SK-N-SH (cell line): ENCODE measurements at regions not wholly inside any gene's neighbourhood (a gene's known extent, or its start where the extent isn't known, plus 50 kb on each side); places are given as distances from the start of the nearest gene placed in this dataset.
A peak's percentile ranks its signal among the peaks of the same experiment; 100 is the strongest.

Source experiments
- CTCF ChIA-PET: fragments of 300-600, 350-600 bp; formaldehyde crosslinking; extraction: SDS; loops from one replicate; lab custom pipeline; 2021; lab: Yijun Ruan, JAX
- POLR2A ChIA-PET: fragments of 350-600 bp; sonication (Branson Sonifier 250); formaldehyde crosslinking; extraction: SDS; loops from one replicate; lab custom pipeline; 2020; ENCODE audit warnings: antibody characterized with exemption, inconsistent platforms; lab: Yijun Ruan, JAX
- DNase-seq: peaks from one replicate; pipeline ENCODE4 v3.0.0; 2012
- H2AFZ ChIP-seq: fragments of 200-600 bp; sonication (generic); 2 replicates; pipeline ENCODE4 v1.8.1; 2016; ENCODE audit warnings: antibody characterized with exemption, mild to moderate bottlenecking, low read depth
- H3F3A ChIP-seq: fragments of 200-600 bp; sonication (generic); replicated peaks from 2 replicates; pipeline ENCODE3; 2016; ENCODE audit warnings: antibody characterized with exemption, mild to moderate bottlenecking; ENCODE audit not compliant: insufficient read depth
- H3K27ac ChIP-seq, 2 experiments: fragments of 200-500 bp in 1 of 2; fragments of 200-600 bp in 1 of 2; sonication (Bioruptor generic) in 1 of 2; sonication (generic), shearing (Covaris generic) in 1 of 2; 2 replicates each; pipeline versions ENCODE4 v1.5.1 to v1.6.1; 2014 to 2016; ENCODE audit warnings: low read depth in 2 of 2, inconsistent platforms in 1 of 2, low read length in 1 of 2, mild to moderate bottlenecking in 1 of 2, mixed read lengths in 1 of 2
- H3K27me3 ChIP-seq: fragments of 200-600 bp; sonication (generic), shearing (Covaris generic); 2 replicates; pipeline ENCODE4 v1.6.1; 2016; ENCODE audit warnings: mixed run types; ENCODE audit not compliant: insufficient read depth
- H3K36me3 ChIP-seq, 2 experiments: fragments of 200-500 bp in 1 of 2; fragments of 200-600 bp in 1 of 2; sonication (Bioruptor generic) in 1 of 2; sonication (generic) in 1 of 2; replicated peaks in 1 of 2; 2 replicates each; pipeline versions ENCODE3 to v1.5.1; 2014 to 2016; ENCODE audit warnings: low read length in 1 of 2, mild to moderate bottlenecking in 1 of 2; ENCODE audit not compliant: insufficient read depth in 2 of 2, control insufficient read depth in 1 of 2
- H3K4me1 ChIP-seq, 2 experiments: fragments of 200-500 bp in 1 of 2; fragments of 200-600 bp in 1 of 2; sonication (Bioruptor generic) in 1 of 2; sonication (generic), shearing (Covaris generic) in 1 of 2; 2 replicates each; pipeline versions ENCODE4 v1.5.1 to v1.6.1; 2014 to 2016; ENCODE audit warnings: low read depth in 1 of 2, low read length in 1 of 2, mixed run types in 1 of 2; ENCODE audit not compliant: insufficient read depth in 2 of 2, control insufficient read depth in 1 of 2
- H3K4me2 ChIP-seq: fragments of 200-600 bp; sonication (generic), shearing (Covaris generic); 2 replicates; pipeline ENCODE4 v1.6.1; 2017; ENCODE audit warnings: mixed run types
- H3K4me3 ChIP-seq, 2 experiments: fragments of 200-500 bp in 1 of 2; fragments of 200-600 bp in 1 of 2; sonication (Bioruptor generic) in 1 of 2; sonication (generic), shearing (Covaris generic) in 1 of 2; 2 replicates each; pipeline versions ENCODE4 v1.5.1 to v1.8.1; 2014 to 2016; ENCODE audit warnings: low read depth in 2 of 2, inconsistent platforms in 1 of 2, low read length in 1 of 2, mild to moderate bottlenecking in 1 of 2, mixed read lengths in 1 of 2, moderate library complexity in 1 of 2
- H3K79me2 ChIP-seq: fragments of 200-600 bp; sonication (generic); 2 replicates; pipeline ENCODE4 v1.8.1; 2017; ENCODE audit warnings: mild to moderate bottlenecking; ENCODE audit not compliant: insufficient read depth
- H3K9ac ChIP-seq: fragments of 200-600 bp; sonication (generic); 2 replicates; pipeline ENCODE4 v1.6.1; 2017; ENCODE audit warnings: mixed run types
- H3K9me2 ChIP-seq: fragments of 200-600 bp; sonication (generic); 2 replicates; pipeline ENCODE4 v1.6.1; 2017; ENCODE audit warnings: mixed run types
- H3K9me3 ChIP-seq: fragments of 200-600 bp; sonication (generic); 2 replicates; pipeline ENCODE4 v1.6.1; 2017; ENCODE audit warnings: mixed run types, mild to moderate bottlenecking, moderate library complexity
- H4K20me1 ChIP-seq: fragments of 200-600 bp; sonication (generic); 2 replicates; pipeline ENCODE4 v1.6.1; 2017; ENCODE audit warnings: mild to moderate bottlenecking, mixed run types; ENCODE audit not compliant: insufficient read depth
- CHD2 ChIP-seq: fragments of 150-350 bp; IDR thresholded peaks from 2 replicates; pipeline ENCODE4 v1.6.1; 2018; ENCODE audit warnings: low read length; ENCODE audit not compliant: partially characterized antibody
- CTCF ChIP-seq: fragments of 200-600 bp; sonication (generic); IDR thresholded peaks from 2 replicates; pipeline ENCODE4 v1.6.1; 2017; ENCODE audit warnings: antibody characterized with exemption, mild to moderate bottlenecking, moderate library complexity
- EZH2phosphoT487 ChIP-seq: fragments of 200-600 bp; sonication (generic); IDR thresholded peaks from 2 replicates; pipeline ENCODE4 v1.6.1; 2017; ENCODE audit warnings: low read depth, mixed run types, mild to moderate bottlenecking, antibody characterized with exemption, moderate library complexity, borderline replicate concordance
- FOXJ3 ChIP-seq: sonication (generic); formaldehyde crosslinking; IDR thresholded peaks from 2 replicates; pipeline ENCODE4 v1.5.1; 2020; ENCODE audit warnings: mild to moderate bottlenecking, missing genetic modification reagents
- FOXM1 ChIP-seq: IDR thresholded peaks from 2 replicates; pipeline ENCODE4 v1.4.0; 2012; ENCODE audit warnings: low read depth, mild to moderate bottlenecking
- GATA2 ChIP-seq: sonication (generic); formaldehyde crosslinking; IDR thresholded peaks from 2 replicates; pipeline ENCODE4 v1.5.0; 2020; ENCODE audit warnings: mild to moderate bottlenecking, missing genetic modification reagents
- IRF3 ChIP-seq: fragments of 150-350 bp; IDR thresholded peaks from 2 replicates; pipeline ENCODE4 v1.6.1; 2016; ENCODE audit warnings: mild to moderate bottlenecking, low read depth, low read length
- JUND ChIP-seq: IDR thresholded peaks from 2 replicates; pipeline ENCODE4 v1.4.0; 2012
- MEF2A ChIP-seq: IDR thresholded peaks from 2 replicates; pipeline ENCODE4 v1.4.0; 2012; ENCODE audit warnings: low read depth, borderline replicate concordance
- NFIC ChIP-seq: IDR thresholded peaks from 2 replicates; pipeline ENCODE4 v1.4.0; 2012; ENCODE audit warnings: borderline replicate concordance
- NRF1 ChIP-seq: IDR thresholded peaks from 2 replicates; pipeline ENCODE4 v1.6.1; 2012; ENCODE audit warnings: low read depth, mild to moderate bottlenecking, low read length
- RAD21 ChIP-seq: IDR thresholded peaks from 2 replicates; pipeline ENCODE4 v1.6.1; 2012; ENCODE audit warnings: mild to moderate bottlenecking, low read length
- RCOR1 ChIP-seq: fragments of 150-350 bp; IDR thresholded peaks from 2 replicates; pipeline ENCODE4 v1.6.1; 2017; ENCODE audit warnings: antibody characterized with exemption, low read length
- RFX5 ChIP-seq: IDR thresholded peaks from 2 replicates; pipeline ENCODE4 v1.6.1; 2012; ENCODE audit warnings: mild to moderate bottlenecking, improper control_type of control experiment, low read length
- SIN3A ChIP-seq: IDR thresholded peaks from 2 replicates; pipeline ENCODE4 v1.6.1; 2012; ENCODE audit warnings: low read depth, mild to moderate bottlenecking, low read length, moderate library complexity, borderline replicate concordance
- SMC3 ChIP-seq: IDR thresholded peaks from 2 replicates; pipeline ENCODE4 v1.6.1; 2012; ENCODE audit warnings: low read depth, low read length, improper control_type of control experiment
- TAF1 ChIP-seq: IDR thresholded peaks from 2 replicates; pipeline ENCODE4 v1.6.1; 2012; ENCODE audit warnings: low read depth, mild to moderate bottlenecking, low read length, moderate library complexity, borderline replicate concordance
- TCF12 ChIP-seq: IDR thresholded peaks from 2 replicates; pipeline ENCODE4 v1.4.0; 2012
- USF1 ChIP-seq: IDR thresholded peaks from 2 replicates; pipeline ENCODE4 v1.4.0; 2012; ENCODE audit warnings: low read depth, borderline replicate concordance
- USF2 ChIP-seq: fragments of 150-350 bp; IDR thresholded peaks from 2 replicates; pipeline ENCODE4 v1.6.1; 2017; ENCODE audit warnings: antibody characterized with exemption, low read length, low read depth, borderline replicate concordance
- ZBTB33 ChIP-seq: IDR thresholded peaks from 2 replicates; pipeline ENCODE4 v1.4.0; 2012; ENCODE audit warnings: low read depth, borderline replicate concordance
- WGBS: methylation state at CpG from one replicate; pipeline ENCODE4 v1.1.6; 2017; ENCODE audit warnings: low lambda C conversion rate; 5-methylcytosine and 5-hydroxymethylcytosine counted together

GRCh38 chr20:23200914-23201313 is 114.8 kb upstream of the CD93 start:
- H3K4me3 ChIP-seq: no peak overlapping the region
- no peak for TF ChIP-seq TAF1
- TF ChIP-seq TCF12: no peak
- no peak for TF ChIP-seq USF1
- no peak for TF ChIP-seq JUND
- no peak for TF ChIP-seq FOXJ3 (CRISPR knock-in tag)
- TF ChIP-seq SMC3: peak; percentile 49
- no peak for TF ChIP-seq NRF1
- no peak for TF ChIP-seq RFX5
- no peak for TF ChIP-seq FOXM1
- no peak for TF ChIP-seq MEF2A
- TF ChIP-seq NFIC: no peak
- TF ChIP-seq IRF3: no peak
- TF ChIP-seq ZBTB33: no peak
- TF ChIP-seq RAD21: peak; percentile 46
- peak; percentile 51 for TF ChIP-seq CTCF
- TF ChIP-seq USF2: no peak
- no peak for TF ChIP-seq RCOR1
- no peak for TF ChIP-seq SIN3A
- TF ChIP-seq GATA2 (CRISPR knock-in tag): no peak
- no peak for TF ChIP-seq CHD2
- no peak for TF ChIP-seq EZH2phosphoT487
- H3K9me3 ChIP-seq: no peaks in the 10 kb centered on the region
- H4K20me1 ChIP-seq: no peaks in the 10 kb centered on the region
- peaks cover 80% of the 10 kb centered on the region for H3K27me3 ChIP-seq
- DNase-seq: peak; percentile 16
- no peaks in the 10 kb centered on the region for H3F3A ChIP-seq
- H3K79me2 ChIP-seq: no peaks in the 10 kb centered on the region
- no peak overlapping the region for H2AFZ ChIP-seq
- no peak overlapping the region for H3K4me2 ChIP-seq
- ChIA-PET POLR2A (no interaction called here), CTCF (interaction anchor here (1.5 to 2.4 kb wide), 2 partner anchors 34 to 509 kb away, joined by 3 to 10 read pairs; no protein-coding TSS in a partner anchor)
- H3K27ac ChIP-seq: no peak overlapping the region
- no peak overlapping the region for H3K9ac ChIP-seq
- WGBS: 13% methylated on average over 6 of the region's 6 CpGs
- no peaks in the 10 kb centered on the region for H3K36me3 ChIP-seq
- H3K4me1 ChIP-seq: no peaks in the 10 kb centered on the region
- no peaks in the 10 kb centered on the region for H3K9me2 ChIP-seq
